OCI-LY7 (cell line): ENCODE measurements at regions not wholly inside any gene's neighbourhood (a gene's known extent, or its start where the extent isn't known, plus 50 kb on each side); places are given as distances from the start of the nearest gene placed in this dataset.
"Not testable (repeated sequence)": the region's sequence is repeated elsewhere in the genome, so short reads cannot be mapped to it uniquely, and the experiment has no call there.

Source experiments
- BruUV-seq: library from RNA; stranded (reverse); fragments of 400-500 nt; replicated peaks from 2 replicates; lab custom pipeline; 2021; lab: Mats Ljungman, UMichigan
- CTCF ChIA-PET: fragments of 300-600 bp; sonication (Branson Sonifier 250); formaldehyde crosslinking; loops from one replicate; lab custom pipeline; 2022; ENCODE audit warnings: antibody characterized with exemption; ENCODE audit not compliant: unreplicated experiment; lab: Charles Lee
- POLR2A ChIA-PET: fragments of 300-600 bp; sonication (Branson Sonifier 250); formaldehyde crosslinking; loops from one replicate; lab custom pipeline; 2022; ENCODE audit warnings: antibody characterized with exemption; lab: Charles Lee
- DNase-seq: peaks from one replicate; pipeline ENCODE4 v3.0.0-alpha.2; 2015; ENCODE audit warnings: low spot score
- H2AFZ ChIP-seq: fragments of 200-600 bp; sonication (generic), shearing (Covaris generic); 2 replicates; pipeline ENCODE4 v1.6.1; 2014; ENCODE audit warnings: mild to moderate bottlenecking, antibody characterized with exemption, low read length, moderate library complexity
- H3K27ac ChIP-seq: fragments of 200-600 bp; sonication (generic); 2 replicates; pipeline ENCODE4 v1.5.1; 2014; ENCODE audit warnings: mixed run types, low read depth, mild to moderate bottlenecking, moderate library complexity, low read length, inconsistent platforms; ENCODE audit not compliant: poor library complexity, severe bottlenecking
- H3K36me3 ChIP-seq: fragments of 200-600 bp; sonication (generic); 2 replicates; pipeline ENCODE4 v1.6.1; 2014; ENCODE audit warnings: mild to moderate bottlenecking, antibody characterized with exemption, low read length, moderate library complexity, mixed read lengths; ENCODE audit not compliant: insufficient read depth
- H3K4me1 ChIP-seq: fragments of 200-600 bp; sonication (generic); 2 replicates; pipeline ENCODE4 v1.5.1; 2014; ENCODE audit warnings: mild to moderate bottlenecking, low read length; ENCODE audit not compliant: insufficient read depth, poor library complexity, severe bottlenecking
- H3K4me2 ChIP-seq: fragments of 200-600 bp; sonication (generic); 2 replicates; pipeline ENCODE4 v1.6.1; 2014; ENCODE audit warnings: mild to moderate bottlenecking, low read length
- H3K4me3 ChIP-seq: fragments of 200-600 bp; sonication (generic); 2 replicates; pipeline ENCODE4 v1.5.1; 2014; ENCODE audit warnings: mild to moderate bottlenecking, low read depth, low read length; ENCODE audit not compliant: poor library complexity, severe bottlenecking
- H3K79me2 ChIP-seq: fragments of 200-600 bp; sonication (generic); 2 replicates; pipeline ENCODE4 v1.6.1; 2016; ENCODE audit warnings: low read depth, mild to moderate bottlenecking, low read length, moderate library complexity, mixed read lengths; ENCODE audit not compliant: insufficient read depth
- H3K9me2 ChIP-seq: fragments of 200-600 bp; sonication (generic); 2 replicates; pipeline ENCODE4 v1.6.1; 2016; ENCODE audit warnings: mild to moderate bottlenecking, low read length, mixed read lengths; ENCODE audit not compliant: insufficient read depth
- H3K9me3 ChIP-seq: fragments of 200-600 bp; sonication (generic); 2 replicates; pipeline ENCODE4 v1.6.1; 2014; ENCODE audit warnings: mild to moderate bottlenecking, mixed run types, low read length, mixed read lengths
- H4K20me1 ChIP-seq: fragments of 200-600 bp; sonication (generic); 2 replicates; pipeline ENCODE4 v1.6.1; 2014; ENCODE audit warnings: mild to moderate bottlenecking, antibody characterized with exemption, low read length, moderate library complexity, mixed read lengths; ENCODE audit not compliant: insufficient read depth
- EZH2phosphoT487 ChIP-seq: fragments of 200-600 bp; sonication (generic); IDR thresholded peaks from 2 replicates; pipeline ENCODE4 v1.6.1; 2018; ENCODE audit warnings: low read depth, borderline replicate concordance, mild to moderate bottlenecking, mixed run types, antibody characterized with exemption, low read length, moderate library complexity, mixed read lengths
- intact Hi-C: fragments of 100-400 bp; cut with micrococcal nuclease; formaldehyde crosslinking; loops from one replicate; pipeline ENCODE4 v1.10.0; 2022; ENCODE audit not compliant: unreplicated experiment
- TF ChIP-seq, protein P1 (sequence below): fragments of 200-600 bp; sonication (generic); conservative IDR thresholded peaks from 2 replicates; pipeline ENCODE4 v1.5.1; 2014; ENCODE audit warnings: mild to moderate bottlenecking, antibody characterized with exemption, low read length, moderate library complexity, mixed read lengths

GRCh38 chr7:131819891-131820290 is 263.5 kb upstream of the PODXL start:
- Histone ChIP-seq H3K36me3 (no peaks in the 10 kb centered on the region), H3K4me3 (no peak overlapping the region), H2AFZ (no peak overlapping the region), H3K79me2 (no peaks in the 10 kb centered on the region), H4K20me1 (no peaks in the 10 kb centered on the region), H3K4me1 (no peaks in the 10 kb centered on the region), H3K4me2 (no peak overlapping the region), H3K9me2 (no peaks in the 10 kb centered on the region), H3K9me3 (no peaks in the 10 kb centered on the region), H3K27ac (no peak overlapping the region)
- POLR2A ChIA-PET, result no interaction called here
- BruUV-seq, result no TSS peak
- intact Hi-C loops, result no loop called here
- no peak for DNase-seq
- TF ChIP-seq EZH2phosphoT487, result no peak
- TF ChIP-seq, protein P1, sequence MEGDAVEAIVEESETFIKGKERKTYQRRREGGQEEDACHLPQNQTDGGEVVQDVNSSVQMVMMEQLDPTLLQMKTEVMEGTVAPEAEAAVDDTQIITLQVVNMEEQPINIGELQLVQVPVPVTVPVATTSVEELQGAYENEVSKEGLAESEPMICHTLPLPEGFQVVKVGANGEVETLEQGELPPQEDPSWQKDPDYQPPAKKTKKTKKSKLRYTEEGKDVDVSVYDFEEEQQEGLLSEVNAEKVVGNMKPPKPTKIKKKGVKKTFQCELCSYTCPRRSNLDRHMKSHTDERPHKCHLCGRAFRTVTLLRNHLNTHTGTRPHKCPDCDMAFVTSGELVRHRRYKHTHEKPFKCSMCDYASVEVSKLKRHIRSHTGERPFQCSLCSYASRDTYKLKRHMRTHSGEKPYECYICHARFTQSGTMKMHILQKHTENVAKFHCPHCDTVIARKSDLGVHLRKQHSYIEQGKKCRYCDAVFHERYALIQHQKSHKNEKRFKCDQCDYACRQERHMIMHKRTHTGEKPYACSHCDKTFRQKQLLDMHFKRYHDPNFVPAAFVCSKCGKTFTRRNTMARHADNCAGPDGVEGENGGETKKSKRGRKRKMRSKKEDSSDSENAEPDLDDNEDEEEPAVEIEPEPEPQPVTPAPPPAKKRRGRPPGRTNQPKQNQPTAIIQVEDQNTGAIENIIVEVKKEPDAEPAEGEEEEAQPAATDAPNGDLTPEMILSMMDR, result no peak
- CTCF ChIA-PET, result no interaction called here

GRCh38 chr7:131816391-131817007 is 260.1 kb upstream of the PODXL start:
- no peaks in the 10 kb centered on the region for H3K9me2 ChIP-seq
- BruUV-seq, result no TSS peak
- H3K4me2 ChIP-seq, result no peak overlapping the region
- no peak overlapping the region for H2AFZ ChIP-seq
- CTCF ChIA-PET, result no interaction called here
- H3K36me3 ChIP-seq, result no peaks in the 10 kb centered on the region
- no peak for DNase-seq
- H3K79me2 ChIP-seq, result no peaks in the 10 kb centered on the region
- intact Hi-C loops, result no loop called here
- H4K20me1 ChIP-seq, result no peaks in the 10 kb centered on the region
- no peaks in the 10 kb centered on the region for H3K9me3 ChIP-seq
- no peak overlapping the region for H3K4me3 ChIP-seq
- POLR2A ChIA-PET, result no interaction called here
- H3K4me1 ChIP-seq, result no peaks in the 10 kb centered on the region
- TF ChIP-seq, protein P1, result no peak
- no peak for TF ChIP-seq EZH2phosphoT487
- H3K27ac ChIP-seq, result no peak overlapping the region

- Histone ChIP-seq H3K27ac (no peak overlapping the region), H3K9me3 (no peaks in the 10 kb centered on the region), H3K4me1 (no peaks in the 10 kb centered on the region), H3K36me3 (no peaks in the 10 kb centered on the region), H3K4me3 (no peak overlapping the region), H3K79me2 (no peaks in the 10 kb centered on the region), H2AFZ (no peak overlapping the region), H3K9me2 (no peaks in the 10 kb centered on the region), H4K20me1 (no peaks in the 10 kb centered on the region), H3K4me2 (no peak overlapping the region)
- TF ChIP-seq, protein P1, result no peak
- CTCF ChIA-PET, result no interaction called here
- POLR2A ChIA-PET, result no interaction called here
- intact Hi-C loops, result no loop called here
- BruUV-seq, result no TSS peak
- no peak for DNase-seq
Observed at GRCh38 chr7:131808736-131809135, 252.3 kb upstream of the PODXL start.

GRCh38 chr7:131808156-131808555 is 251.7 kb upstream of the PODXL start:
- H3K79me2 ChIP-seq, H3K4me3 ChIP-seq, H3K9me3 ChIP-seq, H3K36me3 ChIP-seq, CTCF ChIA-PET, H2AFZ ChIP-seq, POLR2A ChIA-PET, H4K20me1 ChIP-seq, H3K9me2 ChIP-seq, DNase-seq, H3K27ac ChIP-seq, intact Hi-C loops, H3K4me1 ChIP-seq, BruUV-seq, H3K4me2 ChIP-seq: not testable (repeated sequence)
